Natural killer cell (primary cell): ENCODE measurements at regions not wholly inside any gene's neighbourhood (a gene's known extent, or its start where the extent isn't known, plus 50 kb on each side); places are given as distances from the start of the nearest gene placed in this dataset.

Source experiments
- ATAC-seq, 3 donors: fragments of 150-1000 bp in 2 of 3; fragments of 200-7000 bp in 1 of 3; cut with Tn5 transposase; 1 replicate in 1 of 3; 2 replicates in 2 of 3; pipeline ENCODE4 v1.10.0; 2021; ENCODE audit warnings: mild to moderate bottlenecking in 2 of 3, moderate library complexity in 2 of 3
- DNase-seq, 2 donors: peaks; one replicate each; pipeline versions ENCODE4 v3.0.0 to v3.0.0-alpha.2; 2013 to 2021; ENCODE audit warnings: mixed read lengths in 1 of 2
- H3K27ac ChIP-seq: one replicate; pipeline ENCODE4 v1.5.1; 2013; ENCODE audit warnings: mild to moderate bottlenecking, low read length
- H3K27me3 ChIP-seq: one replicate; pipeline ENCODE4 v1.6.1; 2013; ENCODE audit warnings: low read length; ENCODE audit not compliant: control insufficient read depth, insufficient read depth
- H3K36me3 ChIP-seq: one replicate; pipeline ENCODE4 v1.6.1; 2013; ENCODE audit warnings: low read length; ENCODE audit not compliant: control insufficient read depth, insufficient read depth
- H3K4me1 ChIP-seq: one replicate; pipeline ENCODE4 v1.6.1; 2013; ENCODE audit warnings: low read length; ENCODE audit not compliant: control insufficient read depth, insufficient read depth
- H3K4me3 ChIP-seq: one replicate; pipeline ENCODE4 v1.5.1; 2013; ENCODE audit warnings: low read length
- H3K9me3 ChIP-seq: one replicate; pipeline ENCODE4 v1.6.1; 2013; ENCODE audit warnings: low read length; ENCODE audit not compliant: control insufficient read depth, insufficient read depth
- H3K27ac Mint-ChIP-seq, 2 donors: one replicate each; pipeline ENCODE4 v1.8.0; 2022; ENCODE audit warnings: mild to moderate bottlenecking in 2 of 2, mixed read lengths in 2 of 2, moderate library complexity in 1 of 2
- H3K27me3 Mint-ChIP-seq, 2 donors: one replicate each; pipeline ENCODE4 v1.8.0; 2022; ENCODE audit warnings: low read depth in 2 of 2, mixed read lengths in 2 of 2
- H3K36me3 Mint-ChIP-seq: one replicate; pipeline ENCODE4 v1.8.0; 2022; ENCODE audit warnings: mixed read lengths
- H3K4me1 Mint-ChIP-seq, 2 donors: one replicate each; pipeline ENCODE4 v1.8.0; 2022; ENCODE audit warnings: mixed read lengths in 2 of 2
- H3K4me3 Mint-ChIP-seq: one replicate; pipeline ENCODE4 v1.8.0; 2022; ENCODE audit warnings: mild to moderate bottlenecking, moderate library complexity, mixed read lengths
- H3K9me3 Mint-ChIP-seq, 2 donors: one replicate each; pipeline ENCODE4 v1.8.0; 2022; ENCODE audit warnings: mixed read lengths in 2 of 2
- WGBS: methylation state at CpG from one replicate; pipeline ENCODE4 v1.1.7; 2013; ENCODE audit warnings: missing lambda C conversion rate; ENCODE audit not compliant: insufficient coverage; 5-methylcytosine and 5-hydroxymethylcytosine counted together
- intact Hi-C: fragments of 100-400 bp; cut with micrococcal nuclease; formaldehyde crosslinking; loops from one replicate; pipeline ENCODE4 v1.14.2; 2022
- TF ChIP-seq, protein P1 (sequence below): fragments of 200-600 bp; IDR thresholded peaks from one replicate; pipeline ENCODE4 v1.8.0; 2022; ENCODE audit warnings: antibody characterized with exemption

DNA sequence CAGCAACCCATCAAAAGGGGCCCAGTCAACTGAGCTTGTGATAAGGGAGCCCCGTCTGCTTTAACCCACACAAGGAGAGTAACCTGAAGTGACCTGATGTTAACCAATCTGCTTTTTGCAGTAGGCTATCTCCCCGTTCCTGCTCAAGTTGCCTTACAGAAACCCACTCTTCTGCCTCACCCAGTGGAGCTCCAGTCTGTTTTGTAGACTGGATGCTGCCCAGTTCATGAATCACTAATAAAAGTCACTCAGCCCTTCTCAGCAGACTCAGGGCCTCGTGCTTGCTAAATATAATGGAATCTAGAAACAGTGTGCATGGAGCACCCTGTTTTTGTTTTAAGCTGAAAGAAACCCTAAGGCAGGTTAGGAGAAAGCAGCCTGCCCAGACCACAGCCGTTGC, 312.3 kb downstream of the FBXW7 start:
- H3K27me3 Mint-ChIP-seq: no peaks in the 10 kb centered on the region
- intact Hi-C loops: no loop called here
- H3K4me1 ChIP-seq: no peaks in the 10 kb centered on the region

DNA sequence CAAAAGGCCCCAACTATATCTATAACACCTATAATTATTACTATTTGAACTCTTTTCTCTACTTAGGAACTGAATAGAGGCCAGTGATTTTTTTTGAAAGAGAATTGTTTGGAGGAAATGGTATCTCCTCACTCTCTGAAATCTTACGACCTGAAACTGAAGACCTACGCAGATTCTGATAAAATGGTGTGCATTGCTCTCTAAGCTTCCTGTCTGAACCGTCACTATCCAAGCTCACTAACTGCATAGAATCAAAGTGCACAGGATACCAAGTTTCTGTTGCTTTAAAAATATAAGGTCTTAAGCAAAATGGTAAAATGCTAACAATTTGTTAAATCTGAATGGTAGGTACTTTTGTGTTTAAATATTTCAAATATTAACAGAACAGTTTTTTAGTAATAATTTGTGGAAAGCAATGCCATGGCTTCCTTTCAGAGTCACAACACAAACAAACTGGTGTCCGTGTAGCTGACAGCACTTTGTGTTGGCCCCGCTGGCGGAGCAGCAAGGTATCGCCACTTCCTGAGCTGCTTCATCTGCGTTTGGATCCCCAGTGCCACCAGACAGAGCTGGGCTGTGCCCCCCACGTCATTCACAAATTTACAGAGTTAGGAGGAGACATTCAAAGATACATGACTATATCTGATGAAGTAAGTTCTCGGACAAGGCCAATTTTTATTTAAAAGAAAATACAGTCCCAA, 313.9 kb downstream of the FBXW7 start:
- no peaks in the 10 kb centered on the region for H3K4me1 ChIP-seq
- Mint-ChIP-seq H3K27ac (no peak overlapping the region), H3K27me3 (no peaks in the 10 kb centered on the region), H3K4me3 (no peak overlapping the region), H3K9me3 (no peaks in the 10 kb centered on the region), H3K4me1 (no peaks in the 10 kb centered on the region), H3K36me3 (no peaks in the 10 kb centered on the region)
- 81% methylated on average over 10 of the region's 10 CpGs for WGBS
- no peaks in the 10 kb centered on the region for H3K9me3 ChIP-seq
- TF ChIP-seq, protein P1, sequence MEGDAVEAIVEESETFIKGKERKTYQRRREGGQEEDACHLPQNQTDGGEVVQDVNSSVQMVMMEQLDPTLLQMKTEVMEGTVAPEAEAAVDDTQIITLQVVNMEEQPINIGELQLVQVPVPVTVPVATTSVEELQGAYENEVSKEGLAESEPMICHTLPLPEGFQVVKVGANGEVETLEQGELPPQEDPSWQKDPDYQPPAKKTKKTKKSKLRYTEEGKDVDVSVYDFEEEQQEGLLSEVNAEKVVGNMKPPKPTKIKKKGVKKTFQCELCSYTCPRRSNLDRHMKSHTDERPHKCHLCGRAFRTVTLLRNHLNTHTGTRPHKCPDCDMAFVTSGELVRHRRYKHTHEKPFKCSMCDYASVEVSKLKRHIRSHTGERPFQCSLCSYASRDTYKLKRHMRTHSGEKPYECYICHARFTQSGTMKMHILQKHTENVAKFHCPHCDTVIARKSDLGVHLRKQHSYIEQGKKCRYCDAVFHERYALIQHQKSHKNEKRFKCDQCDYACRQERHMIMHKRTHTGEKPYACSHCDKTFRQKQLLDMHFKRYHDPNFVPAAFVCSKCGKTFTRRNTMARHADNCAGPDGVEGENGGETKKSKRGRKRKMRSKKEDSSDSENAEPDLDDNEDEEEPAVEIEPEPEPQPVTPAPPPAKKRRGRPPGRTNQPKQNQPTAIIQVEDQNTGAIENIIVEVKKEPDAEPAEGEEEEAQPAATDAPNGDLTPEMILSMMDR: no peak
- DNase-seq: peak in 1 of 2 donors; percentile 39
- H3K4me3 ChIP-seq: no peak overlapping the region
- no peak for ATAC-seq
- intact Hi-C loops: no loop called here
- H3K27ac ChIP-seq: no peak overlapping the region
- H3K36me3 ChIP-seq: no peaks in the 10 kb centered on the region
- H3K27me3 ChIP-seq: no peaks in the 10 kb centered on the region

More for the DNA sequence above, 312.3 kb downstream of the FBXW7 start:
- no peak for ATAC-seq
- no peaks in the 10 kb centered on the region for H3K36me3 ChIP-seq
- Mint-ChIP-seq H3K27ac (no peak overlapping the region), H3K4me1 (no peaks in the 10 kb centered on the region), H3K36me3 (no peaks in the 10 kb centered on the region), H3K4me3 (no peak overlapping the region), H3K9me3 (no peaks in the 10 kb centered on the region)
- 87% methylated on average over 4 of the region's 4 CpGs for WGBS
- no peaks in the 10 kb centered on the region for H3K27me3 ChIP-seq
- no peak for DNase-seq
- H3K4me3 ChIP-seq: no peak overlapping the region
- no peaks in the 10 kb centered on the region for H3K9me3 ChIP-seq
- TF ChIP-seq, protein P1: no peak
- H3K27ac ChIP-seq: no peak overlapping the region

DNA sequence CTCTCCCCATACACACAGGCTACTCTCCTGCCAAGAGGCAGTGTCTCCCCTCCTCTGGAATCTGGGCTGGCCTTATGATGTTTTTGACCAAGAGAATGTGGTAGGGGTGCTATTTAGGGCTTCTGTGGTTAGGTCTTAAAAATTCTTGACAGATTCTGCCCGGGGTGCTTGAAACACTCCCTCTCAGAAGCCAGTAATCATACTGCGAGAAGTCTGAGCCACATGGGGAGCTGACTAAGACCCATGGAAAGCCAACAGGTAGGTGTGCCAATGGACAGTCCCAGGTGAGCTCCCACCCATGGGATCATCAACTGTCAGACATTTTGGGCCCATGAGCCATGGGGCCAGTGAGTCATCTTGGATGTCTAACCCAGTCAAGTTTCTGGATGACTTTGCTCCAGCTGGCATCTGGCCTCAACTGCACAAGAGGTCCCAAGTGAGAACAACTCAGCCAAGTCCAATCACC, 315.7 kb downstream of the FBXW7 start:
- H3K4me3 Mint-ChIP-seq: no peak overlapping the region
- ATAC-seq (no peak), DNase-seq (no peak)
- TF ChIP-seq, protein P1: no peak
- no peaks in the 10 kb centered on the region for H3K4me1 Mint-ChIP-seq
- no peaks in the 10 kb centered on the region for H3K4me1 ChIP-seq
- no peaks in the 10 kb centered on the region for H3K9me3 ChIP-seq
- H3K4me3 ChIP-seq: no peak overlapping the region
- no peak overlapping the region for H3K27ac ChIP-seq
- H3K27me3 Mint-ChIP-seq: peaks cover 0 to 2% of the 10 kb centered on the region in 2 donors
- no peaks in the 10 kb centered on the region for H3K36me3 ChIP-seq
- intact Hi-C loops: no loop called here
- H3K36me3 Mint-ChIP-seq: peaks cover 6% of the 10 kb centered on the region
- WGBS: 78% methylated on average over 2 of the region's 2 CpGs
- no peaks in the 10 kb centered on the region for H3K27me3 ChIP-seq
- peaks cover 2 to 3% of the 10 kb centered on the region in 2 donors for H3K9me3 Mint-ChIP-seq
- H3K27ac Mint-ChIP-seq: no peak overlapping the region

DNA sequence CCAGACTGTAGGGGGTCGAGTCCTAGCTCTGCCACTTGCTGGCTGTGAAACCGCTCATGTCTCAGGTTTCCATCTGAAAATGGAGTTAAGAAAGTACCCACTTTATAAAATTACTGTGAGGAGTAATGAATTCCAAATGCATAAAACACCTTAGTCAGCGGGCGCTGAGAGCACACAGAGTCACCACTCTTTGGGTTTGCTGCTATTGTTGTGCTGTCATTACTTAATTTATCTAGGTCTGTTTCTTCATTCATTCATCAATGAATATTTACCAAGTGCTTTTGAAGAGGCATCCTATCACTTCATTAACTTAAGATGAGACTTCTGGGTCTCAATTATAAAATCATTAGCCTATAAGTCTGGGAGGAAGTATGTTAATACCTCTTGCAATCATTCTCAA, 317.3 kb downstream of the FBXW7 start:
- no peaks in the 10 kb centered on the region for H3K4me1 ChIP-seq
- H3K27me3 ChIP-seq: no peaks in the 10 kb centered on the region
- 91% methylated on average over 4 of the region's 4 CpGs for WGBS
- peaks cover 11% of the 10 kb centered on the region for H3K36me3 Mint-ChIP-seq
- DNase-seq (no peak), ATAC-seq (no peak)
- H3K27me3 Mint-ChIP-seq: peaks cover 0 to 4% of the 10 kb centered on the region in 2 donors
- TF ChIP-seq, protein P1: no peak
- H3K4me1 Mint-ChIP-seq: no peaks in the 10 kb centered on the region
- H3K27ac ChIP-seq: no peak overlapping the region
- H3K4me3 Mint-ChIP-seq: no peak overlapping the region
- no peaks in the 10 kb centered on the region for H3K9me3 ChIP-seq
- H3K36me3 ChIP-seq: no peaks in the 10 kb centered on the region
- peaks cover 2 to 6% of the 10 kb centered on the region in 2 donors for H3K9me3 Mint-ChIP-seq
- intact Hi-C loops: no loop called here
- H3K4me3 ChIP-seq: no peak overlapping the region
- H3K27ac Mint-ChIP-seq: no peak overlapping the region
